K562 (cell line): ENCODE measurements at regions not wholly inside any gene's neighbourhood (a gene's known extent, or its start where the extent isn't known, plus 50 kb on each side); places are given as distances from the start of the nearest gene placed in this dataset.

Source experiments
- BHLHE40 ChIP-seq: IDR thresholded peaks from 2 replicates; pipeline ENCODE4 v1.6.1; 2011; ENCODE audit warnings: low read length, improper control_type of control experiment
- CHD2 ChIP-seq: IDR thresholded peaks from 2 replicates; pipeline ENCODE4 v1.6.1; 2011; ENCODE audit warnings: low read depth, low read length
- ETS1 ChIP-seq: conservative IDR thresholded peaks from 2 replicates; pipeline ENCODE4 v1.6.1; 2011; ENCODE audit warnings: low read depth, mild to moderate bottlenecking, low read length; ENCODE audit not compliant: control insufficient read depth
- HEY1 ChIP-seq: fragments of 250-450 bp; sonication (Bioruptor Pico); IDR thresholded peaks from 2 replicates; pipeline ENCODE4 v1.5.0; 2020; ENCODE audit warnings: mild to moderate bottlenecking, moderate library complexity, borderline replicate concordance
- KDM5B ChIP-seq: fragments of 200-600 bp; sonication (generic); IDR thresholded peaks from 2 replicates; pipeline ENCODE4 v1.6.1; 2012; ENCODE audit warnings: low read depth, mild to moderate bottlenecking, moderate library complexity, low read length, control low read depth, inconsistent platforms; ENCODE audit not compliant: insufficient replicate concordance
- MAFF ChIP-seq: IDR thresholded peaks from 2 replicates; pipeline ENCODE4 v1.6.1; 2012; ENCODE audit warnings: low read length, improper control_type of control experiment
- TAF1 ChIP-seq: IDR thresholded peaks from 2 replicates; pipeline ENCODE4 v1.6.1; 2011; ENCODE audit warnings: mild to moderate bottlenecking, low read length, moderate library complexity; ENCODE audit not compliant: insufficient read depth, control insufficient read depth, severe bottlenecking; ENCODE audit errors: extremely low read depth
- TEAD4 ChIP-seq, 2 experiments: sonication (generic) in 1 of 2; formaldehyde crosslinking in 1 of 2; IDR thresholded peaks; 2 replicates each; pipeline versions ENCODE4 v1.6.1 to v1.8.0; 2012 to 2022; ENCODE audit warnings: borderline replicate concordance in 1 of 2, inconsistent platforms in 1 of 2, low read length in 1 of 2, mild to moderate bottlenecking in 1 of 2, missing genetic modification reagents in 1 of 2
- TFAM ChIP-seq: fragments of 250-450 bp; sonication (Bioruptor Pico); conservative IDR thresholded peaks from 2 replicates; pipeline ENCODE4 v1.5.0; 2021; ENCODE audit warnings: mild to moderate bottlenecking, moderate library complexity
- TOE1 ChIP-seq, 2 experiments: fragments of 450-650 bp in 1 of 2; sonication (generic) in 1 of 2; formaldehyde crosslinking in 1 of 2; IDR thresholded peaks; 2 replicates each; pipeline versions ENCODE4 v1.7.1 to v1.8.0; 2016 to 2022; ENCODE audit warnings: borderline replicate concordance in 2 of 2, mild to moderate bottlenecking in 2 of 2, antibody characterized with exemption in 1 of 2, inconsistent platforms in 1 of 2, low read depth in 1 of 2, missing genetic modification reagents in 1 of 2, moderate library complexity in 1 of 2
- ZNF589 ChIP-seq: fragments of 200-800 bp; sonication (Bioruptor generic); IDR thresholded peaks from 2 replicates; pipeline ENCODE4 v1.6.1; 2016; ENCODE audit warnings: low read depth, missing genetic modification characterization, missing compliant biosample characterization

- TF ChIP-seq KDM5B = no peak
- TF ChIP-seq ETS1 = no peak
- TF ChIP-seq TAF1 = no peak
- no peak for TF ChIP-seq TFAM (CRISPR knock-in tag)
- TF ChIP-seq TEAD4 (IDR thresholded peaks at IDR 0.05; ENCODE audit: low read length) = no peak
- TF ChIP-seq TEAD4 (CRISPR knock-in tag; IDR thresholded peaks at IDR 0.05; ENCODE audit: borderline replicate concordance) = no peak
- no peak for TF ChIP-seq MAFF
- TF ChIP-seq HEY1 (CRISPR knock-in tag) = no peak
- TF ChIP-seq ZNF589 = no peak
- no peak for TF ChIP-seq BHLHE40
- TF ChIP-seq CHD2 = no peak
- no peak for TF ChIP-seq TOE1 (IDR thresholded peaks at IDR 0.05; ENCODE audit: borderline replicate concordance)
- TF ChIP-seq TOE1 (CRISPR knock-in tag; IDR thresholded peaks at IDR 0.05; ENCODE audit: borderline replicate concordance, low read depth) = no peak
Observed at GRCh38 chr15:37693926-37694325, 240.5 kb upstream of the TMCO5A start.
